ENCODE measurements at regions not wholly inside any gene's neighbourhood (a gene's known extent, or its start where the extent isn't known, plus 50 kb on each side); places are given as distances from the start of the nearest gene placed in this dataset.

DNA sequence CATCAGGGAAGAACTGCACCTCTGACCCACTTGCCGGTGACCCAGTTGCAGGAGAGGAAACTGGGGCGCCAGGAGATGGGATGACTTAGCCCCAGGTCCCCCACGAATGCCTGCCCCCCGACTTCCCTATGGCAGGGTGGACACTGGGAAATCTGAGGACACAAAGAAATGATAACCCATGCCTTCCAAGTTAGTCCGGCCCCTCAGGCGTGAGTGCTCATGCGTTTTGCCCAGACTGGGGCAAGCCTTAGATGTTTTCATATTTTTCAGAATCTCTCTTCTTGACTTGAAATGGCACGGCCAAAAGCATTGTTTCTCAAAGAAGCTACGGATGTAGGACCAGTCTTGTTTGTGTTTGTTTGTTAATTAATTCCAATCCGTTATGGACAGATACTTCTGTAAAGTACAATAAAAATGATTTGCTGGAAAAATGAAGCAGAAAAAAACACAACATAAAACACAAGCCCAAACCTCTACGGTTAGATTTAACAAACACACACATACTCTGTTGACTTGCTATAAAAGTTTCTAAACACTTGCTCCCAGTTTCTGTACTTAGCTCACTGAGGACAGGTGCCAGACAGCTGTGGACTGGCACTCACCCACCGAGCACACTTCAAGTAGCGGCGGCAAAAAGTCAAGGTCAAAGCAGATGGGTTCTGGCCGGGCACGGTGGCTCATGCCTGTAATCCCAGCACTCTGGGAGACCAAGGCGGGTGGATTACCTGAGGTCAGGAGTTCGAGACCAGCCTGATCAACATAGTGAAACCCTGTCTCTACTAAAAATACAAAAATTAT is 341.5 kb downstream of the BCOR start:
- DNase-seq, result no peak

DNA sequence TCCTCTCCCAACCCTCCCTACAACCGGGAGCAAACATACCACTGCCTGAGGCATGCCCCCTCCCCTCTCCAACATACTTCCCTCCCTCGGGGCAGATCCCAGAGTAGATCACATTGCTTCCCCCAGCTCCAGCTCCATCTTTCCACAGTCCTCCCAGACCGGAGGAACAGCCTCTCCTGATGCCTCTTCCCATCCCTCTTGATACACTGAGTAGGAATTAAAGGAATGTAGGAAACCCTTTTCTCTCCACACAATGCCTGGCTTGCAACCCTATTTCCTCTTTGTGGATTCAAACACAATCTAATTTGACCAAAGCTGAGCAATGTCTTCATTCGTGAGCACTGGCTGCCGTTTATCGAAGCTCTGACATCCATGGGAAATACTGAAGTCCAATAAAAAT is 339.8 kb downstream of the BCOR start:
- DNase-seq, result no peak

DNA sequence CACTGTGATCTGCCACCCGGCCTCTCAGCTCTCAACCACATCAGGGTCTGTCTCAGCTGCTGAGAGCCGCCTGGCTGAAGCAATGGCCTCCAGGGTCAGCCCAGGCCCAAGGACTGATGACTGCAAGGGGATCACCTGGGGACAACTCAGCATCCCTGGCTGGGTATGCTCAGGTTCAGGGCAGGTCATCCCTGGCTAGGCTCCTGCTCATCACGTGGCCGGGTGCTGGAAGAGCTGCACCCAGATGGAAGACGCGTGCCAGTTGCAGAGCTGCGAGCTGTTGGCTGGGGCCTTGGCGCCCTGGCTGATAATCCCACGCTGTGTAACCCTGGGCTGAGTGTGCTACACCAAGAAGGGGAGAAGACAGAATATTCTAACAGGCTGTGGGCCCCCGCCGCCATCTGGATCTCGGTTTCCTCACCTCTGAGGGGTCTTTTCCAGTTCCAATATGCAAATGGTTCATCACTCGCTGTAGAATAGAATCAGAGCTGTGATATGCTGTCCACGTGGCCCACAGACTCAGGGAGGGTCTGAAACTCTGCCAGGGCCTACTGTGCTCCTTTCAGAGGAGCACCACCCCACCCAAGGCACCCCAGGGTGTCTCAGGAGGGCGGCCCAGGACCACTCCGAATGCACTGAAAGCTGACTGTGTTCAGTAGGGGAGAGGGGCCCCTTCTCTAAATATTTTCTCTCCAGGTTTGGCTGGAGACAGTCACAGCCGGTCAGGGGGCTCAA is 338.8 kb downstream of the BCOR start:
- no peak for DNase-seq

DNA sequence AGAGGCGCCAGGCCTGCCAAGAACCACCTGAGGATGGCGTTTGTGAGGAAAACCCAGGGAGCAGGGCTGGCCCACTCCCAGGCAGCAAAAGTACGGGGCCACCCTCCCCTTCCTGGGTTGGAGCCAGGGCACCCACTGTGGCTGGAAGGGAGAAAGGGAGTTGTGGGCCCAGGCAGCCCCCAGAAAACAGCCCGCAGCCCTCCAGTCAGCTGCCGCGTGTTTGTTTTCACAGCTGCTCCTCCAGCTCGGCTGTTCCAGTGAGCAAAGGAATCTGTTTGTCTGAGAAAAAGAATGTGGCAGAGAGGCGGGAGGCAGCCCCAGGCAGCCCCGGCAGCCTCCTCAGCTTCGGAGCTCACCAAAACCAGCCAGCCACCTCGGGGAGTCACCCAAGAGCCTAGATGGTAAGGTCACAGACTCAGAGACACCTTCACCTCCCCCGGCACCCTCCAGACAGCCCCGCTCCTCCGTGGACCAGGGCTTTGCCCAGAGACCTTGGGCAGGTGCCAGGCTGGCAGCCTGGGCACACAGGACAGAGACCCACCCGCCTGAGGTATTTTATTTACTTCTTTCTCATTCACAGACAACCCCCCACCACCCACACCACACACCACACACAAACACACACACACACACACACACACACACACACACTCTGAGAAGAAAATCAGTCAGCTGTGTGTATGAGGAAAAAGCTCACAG is 338.1 kb downstream of the BCOR start:
- DNase-seq, result no peak

DNA sequence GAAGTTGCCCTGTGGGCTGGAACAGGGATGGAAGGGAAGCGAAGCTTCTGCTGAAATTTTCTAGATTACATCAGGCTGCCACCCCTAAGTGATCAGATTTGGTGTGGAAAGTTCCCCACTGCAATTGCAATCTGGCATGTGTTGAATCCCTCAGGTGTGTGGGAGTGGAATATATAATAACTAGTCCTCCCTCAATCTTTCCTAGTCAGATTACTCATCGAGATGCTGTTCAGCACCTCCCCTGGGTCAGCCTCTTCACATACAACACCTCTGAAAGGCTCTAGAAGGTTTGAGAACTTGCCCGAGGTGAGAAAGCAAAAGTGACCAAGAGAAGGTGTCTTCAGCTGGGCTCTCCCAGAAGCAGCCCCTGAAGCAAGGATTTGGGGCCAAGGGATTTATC is 336.8 kb downstream of the BCOR start:
- no peak for DNase-seq

DNA sequence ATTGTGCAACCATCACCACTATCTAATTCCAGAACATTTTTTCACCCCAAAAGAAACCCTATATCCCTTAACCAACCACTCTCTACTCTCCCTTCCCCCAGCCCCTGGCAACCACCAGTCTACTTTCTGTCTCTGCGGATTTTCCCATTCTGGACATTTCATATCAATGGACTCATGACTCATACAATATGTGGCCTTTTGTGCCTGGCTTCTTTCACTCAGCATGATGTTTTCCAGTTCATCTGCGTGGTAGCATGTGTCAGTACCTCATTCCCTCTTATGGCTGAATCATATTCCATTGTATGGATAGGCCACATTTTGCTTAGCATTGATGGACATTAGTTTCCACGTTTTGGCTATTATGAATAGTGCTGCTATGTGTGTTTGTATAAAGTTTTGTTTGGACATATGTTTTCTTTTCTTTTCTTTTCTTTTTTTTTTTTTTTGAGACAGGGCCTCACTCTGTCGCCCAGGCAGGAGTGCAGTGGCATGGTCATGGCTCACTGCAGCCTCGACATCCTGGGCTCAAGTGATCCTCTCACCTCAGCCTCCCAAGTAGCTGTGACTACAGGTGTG is 335.4 kb downstream of the BCOR start:
- DNase-seq, result no peak

DNA sequence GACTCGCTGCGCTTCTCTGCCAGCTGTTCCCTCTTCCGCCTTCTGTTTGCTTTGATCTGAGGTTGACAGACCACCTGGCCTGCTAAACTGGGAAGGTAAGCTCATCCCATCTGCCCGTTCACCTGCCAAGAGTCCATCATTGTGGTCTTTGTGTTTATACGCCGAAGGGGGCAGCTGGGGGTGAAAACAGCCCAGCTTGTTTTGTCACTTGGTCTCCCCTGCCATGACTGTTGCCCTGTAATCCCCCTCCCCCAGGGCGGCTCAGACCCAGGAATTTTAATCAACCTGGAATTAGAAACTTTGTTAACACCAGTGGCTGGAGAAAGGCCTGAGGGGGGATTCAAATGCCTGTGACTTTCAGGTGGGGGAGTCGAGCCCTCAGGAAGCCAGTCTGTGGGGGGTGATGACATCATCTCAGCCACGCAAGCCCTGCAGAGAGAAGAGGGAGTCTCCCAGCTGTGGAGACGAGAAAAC is 333.3 kb downstream of the BCOR start:
- DNase-seq, result no peak

DNA sequence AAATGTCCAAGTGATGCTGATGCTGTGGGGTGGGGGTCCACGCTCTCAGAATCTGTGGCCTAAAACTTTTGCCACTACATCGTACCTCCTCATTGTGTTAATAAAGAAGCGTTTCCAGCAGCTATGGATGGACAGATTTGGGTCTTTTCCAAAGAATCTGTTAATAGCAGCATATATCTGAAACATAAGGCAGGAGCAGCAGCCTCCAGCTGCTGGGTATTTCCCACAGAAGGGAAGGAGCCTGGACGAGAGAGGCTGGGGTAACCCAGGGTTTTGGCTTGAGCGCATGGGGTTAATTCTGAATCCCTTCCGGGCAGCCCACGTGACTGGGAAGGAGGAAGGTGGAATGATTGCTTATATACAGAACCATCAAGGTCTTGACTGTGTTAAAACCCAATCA is 332.4 kb downstream of the BCOR start:
- no peak for DNase-seq

DNA sequence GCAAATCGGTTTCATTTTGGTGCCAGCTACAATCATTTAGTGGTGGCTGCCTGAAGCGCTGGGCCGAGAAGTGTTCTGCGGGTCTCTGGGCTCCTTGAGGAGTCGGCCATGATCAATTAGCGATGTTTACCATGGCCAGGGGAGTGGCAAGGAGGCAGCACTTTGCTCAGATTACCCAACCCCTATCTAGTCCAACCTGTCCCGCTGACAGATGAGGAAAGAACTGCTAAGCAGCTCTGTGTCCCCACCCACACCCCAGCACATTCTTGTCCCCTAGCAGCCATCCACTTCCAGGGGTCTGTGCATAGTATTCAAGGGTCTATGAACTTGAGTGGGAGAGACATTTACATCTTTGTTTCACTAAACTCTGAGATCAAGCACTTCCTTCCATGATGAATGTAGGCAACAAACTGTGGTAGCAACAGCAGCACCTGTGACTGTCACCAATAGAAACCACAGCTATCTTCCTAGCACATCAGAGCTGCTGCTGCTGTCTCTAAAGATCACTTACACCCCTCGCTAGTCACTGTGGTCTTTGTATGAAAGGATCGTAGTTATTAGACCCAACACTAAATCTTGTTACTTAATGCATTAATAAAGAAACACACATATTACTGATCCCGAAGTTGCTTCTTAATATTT is 331.6 kb downstream of the BCOR start:
- no peak for DNase-seq

DNA sequence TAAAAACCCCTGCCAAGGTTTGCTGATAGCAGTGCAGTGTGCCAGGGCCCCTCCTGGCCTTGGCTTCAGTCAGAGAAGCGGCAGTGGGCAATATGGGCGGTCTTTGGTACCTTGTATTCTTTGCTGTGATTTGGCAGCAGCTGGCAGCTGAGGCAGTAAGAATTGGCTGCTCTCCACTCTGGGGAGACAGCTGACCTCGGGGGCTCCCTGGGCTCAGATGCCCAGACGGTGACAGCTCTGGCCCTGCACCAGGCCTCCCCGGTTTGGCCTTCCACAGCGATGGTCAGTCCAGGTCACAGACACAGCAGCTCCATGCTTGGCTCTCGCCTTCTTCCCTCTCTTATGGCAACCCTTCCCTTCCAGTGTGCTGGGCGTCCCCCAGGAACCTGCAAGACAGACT is 330.9 kb downstream of the BCOR start:
- DNase-seq, result no peak

DNA sequence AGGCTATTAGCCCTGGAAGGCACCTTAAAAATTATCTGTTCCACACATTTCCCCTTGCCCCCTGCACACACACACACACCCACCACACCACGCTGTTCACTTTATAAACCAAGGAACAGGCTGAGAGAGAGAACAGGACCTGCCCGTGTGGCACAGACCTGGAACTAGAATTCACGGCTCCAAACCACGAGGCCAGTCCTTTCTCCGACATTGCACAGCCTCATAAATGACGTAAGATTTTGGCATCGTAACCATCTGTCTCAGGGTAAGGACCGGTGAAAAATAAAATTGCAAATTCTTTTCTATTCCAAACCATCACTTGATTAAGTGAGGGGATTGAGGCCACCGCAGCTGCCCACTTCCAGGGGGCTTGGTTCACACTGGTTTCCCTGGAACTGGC is 330.3 kb downstream of the BCOR start:
- DNase-seq, result no peak

DNA sequence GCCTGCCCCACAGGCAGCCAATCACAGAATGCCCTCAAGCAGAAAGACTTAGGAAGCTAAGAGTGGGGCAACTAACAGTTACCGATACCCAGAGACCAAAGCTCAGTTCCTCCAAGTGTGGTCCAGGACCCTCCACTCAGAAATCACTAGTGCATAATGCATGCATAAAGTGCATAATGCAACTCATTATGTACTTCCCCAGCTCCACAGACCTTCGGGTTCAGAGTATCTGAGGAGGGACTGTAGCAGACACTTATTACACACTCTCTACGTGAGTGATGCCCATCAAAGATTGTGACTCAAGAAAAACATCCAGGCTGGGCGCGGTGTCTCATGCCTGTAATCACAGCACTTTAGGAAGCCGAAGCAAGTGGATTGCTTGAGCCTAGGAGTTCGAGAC is 328.0 kb downstream of the BCOR start:
- no peak for DNase-seq

DNA sequence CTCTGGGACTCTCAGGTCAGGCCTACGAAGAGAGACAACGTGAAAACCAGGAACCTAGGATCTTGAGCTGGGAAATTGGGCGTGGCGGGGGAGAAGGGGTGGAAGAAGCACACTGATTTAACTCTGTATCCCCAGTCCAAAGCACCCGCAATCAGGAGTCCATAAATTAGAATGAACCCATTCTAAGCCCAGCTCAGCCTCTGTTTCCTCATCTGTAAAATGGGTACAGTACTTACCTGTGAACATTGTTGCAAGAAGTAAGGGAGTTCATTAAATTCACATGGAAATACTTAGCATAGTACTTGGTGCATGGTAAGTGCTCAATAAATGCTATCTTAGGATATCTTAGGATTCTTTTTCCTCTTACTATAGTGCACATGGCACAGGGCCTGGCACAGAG is 326.7 kb downstream of the BCOR start:
- DNase-seq, result no peak

DNA sequence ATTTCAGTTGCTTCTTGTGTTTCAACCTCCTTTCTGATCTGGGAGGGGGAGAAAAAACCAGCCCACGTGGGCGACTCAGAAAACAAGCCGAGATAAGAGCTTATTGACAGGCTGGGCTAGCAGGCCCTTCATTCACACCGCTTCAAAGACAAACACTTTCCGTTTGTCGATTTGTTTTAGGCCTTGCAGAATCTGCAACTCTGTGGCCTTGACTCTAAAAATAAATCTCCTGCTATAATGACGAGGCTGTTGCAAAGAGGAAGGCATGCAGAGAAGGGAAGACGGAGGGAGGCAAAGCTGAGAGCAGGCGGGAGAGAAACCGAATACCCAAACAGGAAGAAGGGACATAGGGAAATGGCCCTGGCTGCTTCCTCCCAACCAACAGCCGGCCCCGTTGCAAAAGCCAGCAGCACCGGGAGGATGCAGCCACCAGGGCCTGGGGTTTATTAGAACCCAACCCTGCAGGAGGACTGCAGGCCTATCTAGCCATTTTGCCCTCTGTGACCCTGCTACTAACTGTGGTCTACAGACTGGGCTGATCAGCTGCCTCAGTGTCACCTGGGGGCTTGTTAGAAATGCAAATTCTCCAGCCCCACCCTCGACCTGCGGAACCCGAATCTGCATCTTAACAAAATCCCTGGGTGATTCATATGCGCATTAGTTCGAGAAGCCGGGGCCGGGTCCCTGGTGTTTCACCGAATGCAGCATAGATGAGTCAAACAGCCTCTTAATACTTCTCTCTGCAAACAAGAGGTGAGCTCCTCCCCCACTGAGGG is 325.5 kb downstream of the BCOR start:
- DNase-seq, result peak; percentile 18

DNA sequence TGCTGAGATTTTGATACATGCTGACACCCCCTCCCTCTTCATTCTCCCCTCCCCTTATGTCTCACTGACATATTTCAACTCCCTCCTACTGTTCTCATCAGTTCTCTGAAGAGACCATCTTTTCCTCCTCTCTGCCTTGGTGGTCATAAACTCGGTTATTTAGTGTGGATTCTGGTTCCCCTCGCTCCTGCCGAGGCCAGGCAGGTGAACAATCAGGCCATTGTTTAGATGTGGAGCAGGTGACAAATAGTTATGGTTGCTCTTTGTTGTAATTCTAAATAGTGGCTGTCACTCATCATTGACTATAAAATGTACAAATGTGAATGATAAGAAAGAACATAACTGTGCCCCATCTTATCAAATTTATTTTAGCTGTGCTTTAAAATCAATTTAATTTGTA is 324.6 kb downstream of the BCOR start:
- no peak for DNase-seq

DNA sequence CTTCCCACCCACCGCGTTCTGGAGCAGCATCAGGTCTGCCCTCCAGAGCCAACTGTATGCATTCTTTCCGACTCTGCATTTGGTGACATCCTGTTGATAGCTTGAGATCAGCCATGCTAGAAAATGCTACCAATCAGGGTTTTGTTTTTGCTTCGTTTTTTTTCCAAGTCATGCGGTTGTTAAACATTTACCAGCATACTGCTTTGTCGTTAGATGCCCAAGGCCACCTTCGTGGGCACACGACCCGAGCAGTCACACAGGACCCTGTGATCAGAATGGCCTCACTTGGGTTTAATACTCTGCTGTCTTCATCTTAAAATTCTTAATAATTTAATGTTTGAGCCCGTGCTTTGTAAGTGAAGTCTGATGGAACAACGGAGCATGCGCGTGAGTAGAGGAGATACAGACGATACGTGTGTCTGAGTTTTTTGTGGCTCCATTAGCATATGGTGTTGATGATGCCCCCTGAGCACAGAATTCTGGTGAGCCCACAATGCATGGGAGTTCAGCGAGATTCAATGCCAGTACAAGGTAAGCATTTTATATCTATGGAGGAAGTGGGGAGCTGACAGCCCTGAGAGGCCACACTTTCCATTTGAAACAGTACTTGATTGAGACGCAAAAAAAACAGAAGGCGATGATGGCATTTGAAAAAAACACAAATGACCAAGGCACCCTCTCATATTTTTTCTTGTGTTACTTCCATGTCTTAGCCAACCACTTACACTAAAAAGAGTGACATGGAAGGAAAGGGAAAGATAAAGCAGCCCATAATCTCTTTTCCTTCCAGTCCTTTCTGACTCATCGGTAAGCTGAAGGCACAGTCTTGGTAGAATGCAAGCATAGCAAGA is 323.6 kb downstream of the BCOR start:
- DNase-seq, result no peak

DNA sequence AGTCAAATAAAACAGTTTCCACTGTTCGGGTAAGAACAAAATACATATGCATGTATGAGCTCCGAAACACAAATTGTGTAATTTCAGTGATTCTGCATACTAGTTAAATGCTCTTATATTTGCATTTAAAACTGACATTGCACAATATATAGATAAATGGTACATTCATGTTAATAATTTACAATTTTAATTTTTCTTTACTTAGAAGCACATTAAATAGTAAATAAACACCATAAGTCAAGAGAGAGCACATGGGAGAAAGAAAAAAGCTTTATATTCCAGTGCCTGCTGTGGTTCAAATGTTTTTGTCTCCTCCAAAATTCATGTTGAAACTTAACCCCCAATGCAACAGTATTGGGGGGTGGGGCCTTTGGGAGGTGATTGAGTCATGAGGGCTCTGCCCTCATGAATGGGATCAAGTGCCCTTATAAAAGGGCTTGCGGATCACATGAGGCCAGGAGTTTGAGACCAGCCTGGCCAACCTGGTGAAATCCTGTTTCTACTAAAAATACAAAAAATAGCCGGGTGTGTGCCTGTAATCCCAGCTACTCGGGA is 322.9 kb downstream of the BCOR start:
- no peak for DNase-seq

DNA sequence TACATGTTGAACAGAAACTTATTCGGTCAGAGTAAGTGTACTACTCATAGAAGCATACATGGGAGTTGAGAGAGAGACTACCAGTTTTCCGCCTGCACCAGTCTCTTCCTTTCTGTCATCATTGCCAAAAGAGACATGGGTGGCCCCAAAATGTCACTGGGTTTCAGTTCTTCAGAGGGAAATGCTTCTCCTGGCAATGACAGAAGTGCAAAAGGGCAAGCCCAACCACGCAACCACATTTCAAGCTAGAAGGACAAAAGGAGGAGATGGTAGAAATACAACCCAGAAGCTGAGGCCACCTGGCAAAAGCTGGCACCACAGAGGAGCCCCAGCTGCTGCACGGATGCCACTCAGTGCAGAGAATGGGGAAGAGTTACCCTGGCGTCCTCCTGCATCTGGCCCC is 320.1 kb downstream of the BCOR start:
- no peak for DNase-seq

DNA sequence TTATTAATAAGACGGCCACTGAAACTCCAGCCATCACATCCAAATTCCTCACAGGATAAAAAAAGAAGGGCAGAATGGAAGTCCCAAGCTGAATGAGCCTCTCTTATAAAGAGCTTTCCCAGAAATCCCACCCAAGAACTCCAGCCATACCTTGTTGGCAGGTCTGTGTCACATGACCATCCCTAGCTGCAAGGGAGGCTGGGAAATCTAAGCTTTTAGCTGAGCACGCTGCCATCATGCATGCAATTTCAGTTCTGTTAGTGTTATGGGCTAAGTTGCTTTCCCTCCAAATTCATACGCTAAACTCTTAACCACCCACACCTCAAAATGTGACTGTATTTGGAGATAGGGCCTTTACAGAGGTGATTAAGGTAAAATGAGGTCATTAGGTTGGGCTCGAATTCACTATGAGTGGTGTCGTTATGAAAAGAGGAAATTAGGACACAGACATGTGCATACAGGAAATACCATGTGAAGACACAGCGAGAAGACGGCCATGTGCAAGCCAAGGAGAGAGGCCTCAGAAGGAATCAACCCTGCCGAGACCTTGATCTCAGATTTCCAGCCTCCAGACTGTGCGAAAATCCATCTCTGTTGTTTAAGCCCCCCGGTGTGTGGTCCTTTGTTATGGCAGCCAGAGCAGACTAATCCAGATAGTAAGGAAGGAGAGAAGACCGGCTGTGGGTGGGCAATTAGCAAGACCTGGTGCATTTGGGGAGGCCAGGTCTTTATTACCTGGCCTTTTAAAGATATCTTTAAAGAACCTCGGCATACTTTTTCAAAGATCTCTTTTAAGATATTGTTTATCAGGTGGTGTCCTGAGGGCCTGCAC is 317.6 kb downstream of the BCOR start:
- DNase-seq, result no peak

DNA sequence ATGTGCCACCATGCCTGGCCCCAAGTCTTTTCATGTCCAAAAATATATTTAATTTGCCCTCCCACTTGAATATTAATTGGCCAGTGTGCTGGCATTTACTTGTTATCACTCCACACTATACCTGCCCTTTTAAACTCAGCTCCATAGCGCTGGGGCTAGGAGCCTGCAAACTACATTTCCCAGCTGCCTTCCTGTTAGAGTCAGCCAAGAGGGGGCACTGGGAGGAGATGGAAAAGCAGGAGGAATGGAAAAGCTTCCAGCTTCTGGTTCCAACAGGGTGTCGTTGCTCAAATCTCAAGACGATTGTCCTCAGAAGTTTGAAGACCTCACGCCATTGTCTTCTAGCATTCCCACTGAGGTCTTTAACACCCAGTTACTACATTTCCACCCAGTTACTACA is 315.5 kb downstream of the BCOR start:
- no peak for DNase-seq

All from T-helper 9 cell (primary cell).